Breast epithelium (tissue), 3 donors: ENCODE measurements at regions not wholly inside any gene's neighbourhood (a gene's known extent, or its start where the extent isn't known, plus 50 kb on each side); places are given as distances from the start of the nearest gene placed in this dataset.

Experiments
- CTCF ChIP-seq, 3 donors: fragments of 450-650 bp; IDR thresholded peaks; one replicate each; pipeline ENCODE4 v1.5.1; 2016 to 2017; ENCODE audit warnings: antibody characterized with exemption in 3 of 3, mild to moderate bottlenecking in 3 of 3, moderate library complexity in 3 of 3
- POLR2A ChIP-seq: fragments of 450-650 bp; IDR thresholded peaks from one replicate; pipeline ENCODE4 v1.6.1; 2016; ENCODE audit warnings: antibody characterized with exemption, mild to moderate bottlenecking, moderate library complexity
- POLR2AphosphoS5 ChIP-seq, 3 donors: sonication (generic); formaldehyde crosslinking; IDR thresholded peaks; one replicate each; pipeline ENCODE4 v1.6.1; 2017; ENCODE audit warnings: antibody characterized with exemption in 3 of 3

GRCh38 chr18:27717816-27718215 is 459.1 kb downstream of the CDH2 start:
- TF ChIP-seq CTCF (IDR thresholded peaks at IDR 0.05) (no peak), POLR2A (no peak), POLR2AphosphoS5 (IDR thresholded peaks at IDR 0.05) (no peak)
